RKO (cell line): ENCODE measurements at regions not wholly inside any gene's neighbourhood (a gene's known extent, or its start where the extent isn't known, plus 50 kb on each side); places are given as distances from the start of the nearest gene placed in this dataset.
A peak's percentile ranks its signal among the peaks of the same experiment; 100 is the strongest.

Source experiments
- DNase-seq: peaks from one replicate; pipeline ENCODE4 v3.0.0-alpha.2; 2016; ENCODE audit warnings: low spot score

DNA sequence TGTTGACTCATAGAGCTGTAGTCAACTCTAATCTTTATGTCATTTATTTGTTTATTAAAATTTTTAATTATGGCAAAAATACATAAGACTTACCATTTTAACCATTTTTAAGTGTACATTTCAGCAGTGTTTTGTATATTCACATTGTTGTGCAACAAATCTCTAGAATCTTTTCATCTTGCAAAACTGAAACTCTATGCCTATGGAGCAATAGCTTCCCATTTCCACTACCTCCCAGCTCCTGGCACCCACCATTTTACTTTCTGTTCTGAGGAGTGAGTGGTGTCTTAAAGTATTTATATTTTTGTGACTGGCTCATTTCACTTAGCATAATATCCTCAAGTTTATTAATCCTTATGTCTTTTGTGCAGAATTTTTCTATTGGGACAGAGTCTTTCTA, 181.0 kb downstream of the GPAT3 start:
- DNase-seq: no peak

DNA sequence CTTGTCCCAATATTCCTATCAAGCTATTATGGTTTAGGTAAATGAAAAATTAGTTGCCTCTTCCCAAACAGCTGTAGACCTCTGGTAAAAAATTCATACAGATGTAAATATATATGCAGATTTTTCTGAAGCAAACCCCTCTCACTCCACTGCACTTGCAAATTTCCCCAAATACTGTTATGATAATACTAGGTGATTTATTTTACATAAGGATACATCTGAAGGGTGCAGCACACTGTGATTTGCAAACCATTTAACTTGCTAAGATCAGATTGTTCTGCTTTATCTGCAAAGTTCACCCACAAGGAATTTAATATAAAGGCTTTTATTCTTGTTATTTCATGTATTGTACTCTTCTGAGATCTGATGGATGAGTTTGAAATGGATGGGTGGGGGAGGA, 177.0 kb downstream of the GPAT3 start:
- no peak for DNase-seq

DNA sequence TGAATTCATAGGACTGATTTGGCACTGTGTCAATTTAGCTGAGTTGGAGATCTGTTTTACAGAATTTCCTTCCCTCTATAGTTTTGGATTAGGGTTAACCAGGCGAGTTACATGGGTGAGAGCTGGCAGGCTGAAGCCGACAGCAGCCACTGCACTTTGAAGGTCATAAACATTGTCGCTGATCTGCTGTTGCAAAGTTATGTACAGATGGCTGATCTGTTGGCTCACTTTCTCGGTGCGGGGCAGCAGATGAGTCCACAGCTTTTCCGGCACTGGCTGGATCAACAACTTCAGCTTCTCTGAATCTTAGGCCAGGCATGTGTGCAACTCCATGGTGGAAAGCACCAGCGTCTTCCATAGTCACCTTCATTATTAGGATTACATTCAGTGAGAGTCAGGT, 173.7 kb downstream of the GPAT3 start:
- DNase-seq: no peak

DNA sequence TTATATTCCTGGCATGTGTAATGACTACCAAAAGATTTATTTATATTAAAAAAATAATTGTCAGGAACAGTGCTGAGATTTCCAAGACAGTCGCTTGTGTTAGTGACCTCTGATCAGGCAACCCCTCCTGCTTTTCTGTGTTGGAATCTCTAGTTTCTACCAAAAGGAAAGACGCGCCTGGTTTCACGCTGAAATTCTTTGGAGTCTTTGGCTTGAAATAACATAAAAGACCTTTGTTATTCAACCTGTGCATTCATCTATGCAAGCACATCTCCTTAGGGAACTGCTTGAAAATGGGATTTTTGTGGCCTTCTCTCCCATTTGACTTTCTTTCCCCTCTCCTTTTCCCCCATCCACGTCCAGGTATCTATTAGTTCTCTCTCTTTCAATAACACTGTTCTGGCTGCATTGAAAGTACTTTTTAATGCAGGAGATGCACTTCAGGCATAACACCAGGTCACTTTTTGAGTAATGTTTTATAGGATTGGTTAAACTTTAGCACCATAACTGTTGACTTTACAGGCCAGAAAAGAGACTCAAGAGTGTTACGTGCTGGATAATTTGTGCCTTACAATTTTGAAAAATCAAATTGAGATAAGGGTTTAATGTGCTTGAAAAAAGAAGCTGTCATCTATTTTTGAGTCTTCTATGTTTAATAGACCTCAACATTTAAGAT, 172.7 kb downstream of the GPAT3 start:
- DNase-seq: no peak

DNA sequence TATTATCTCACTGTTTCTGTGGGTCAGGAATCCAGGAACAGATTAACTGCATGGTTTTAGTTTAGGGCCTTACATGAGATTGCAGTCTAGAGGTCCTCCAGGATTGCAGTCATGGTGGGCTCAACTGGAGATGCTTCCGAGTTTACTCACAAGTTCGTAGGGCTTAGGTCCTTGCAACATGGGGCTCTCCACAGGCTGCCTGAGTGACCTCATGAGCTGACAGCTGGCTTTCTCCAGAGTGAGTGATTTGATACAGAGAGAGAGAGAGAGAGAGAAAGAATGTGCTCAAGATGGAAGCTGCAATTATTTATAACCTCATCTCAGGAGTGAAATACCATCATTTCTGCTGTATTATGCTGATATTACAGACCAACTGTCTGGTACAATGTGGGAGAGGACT, 168.9 kb downstream of the GPAT3 start:
- DNase-seq: no peak

DNA sequence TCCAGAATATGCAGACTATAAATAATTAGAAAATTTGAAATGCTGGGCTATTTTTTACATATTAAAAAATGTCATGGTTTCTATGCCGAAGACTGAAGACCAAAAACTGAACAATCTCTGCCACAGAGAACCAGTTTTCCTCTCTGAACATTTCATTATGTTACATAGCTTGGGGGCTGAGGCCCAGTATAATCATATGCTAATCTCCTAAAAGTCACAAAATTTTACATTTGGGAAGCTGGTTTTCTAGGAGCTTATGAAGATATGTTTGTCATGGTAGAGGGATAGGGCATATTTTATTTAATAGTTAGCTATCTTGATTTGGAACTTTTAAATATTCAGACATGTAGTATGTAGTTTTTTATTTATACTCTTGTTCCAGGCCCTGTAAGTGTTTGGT, 167.8 kb downstream of the GPAT3 start:
- no peak for DNase-seq

DNA sequence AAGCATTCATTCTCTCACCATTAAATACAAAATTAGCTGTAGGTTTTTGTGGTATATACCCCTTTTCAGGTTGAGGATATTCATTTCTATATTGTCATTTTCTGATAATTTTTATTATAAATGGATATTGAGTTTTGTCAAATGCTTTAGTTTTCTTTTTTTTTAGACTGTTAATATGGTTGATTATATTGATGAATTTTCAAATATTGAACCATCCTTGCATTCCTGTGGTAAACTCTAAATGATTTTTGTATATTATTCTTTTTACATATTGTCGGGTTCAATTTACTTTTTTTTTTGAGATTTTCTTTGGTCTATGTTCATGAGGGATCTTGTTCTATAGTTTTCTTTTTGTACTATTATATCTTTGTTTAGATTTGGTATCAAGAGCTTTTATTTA, 165.1 kb downstream of the GPAT3 start:
- no peak for DNase-seq

DNA sequence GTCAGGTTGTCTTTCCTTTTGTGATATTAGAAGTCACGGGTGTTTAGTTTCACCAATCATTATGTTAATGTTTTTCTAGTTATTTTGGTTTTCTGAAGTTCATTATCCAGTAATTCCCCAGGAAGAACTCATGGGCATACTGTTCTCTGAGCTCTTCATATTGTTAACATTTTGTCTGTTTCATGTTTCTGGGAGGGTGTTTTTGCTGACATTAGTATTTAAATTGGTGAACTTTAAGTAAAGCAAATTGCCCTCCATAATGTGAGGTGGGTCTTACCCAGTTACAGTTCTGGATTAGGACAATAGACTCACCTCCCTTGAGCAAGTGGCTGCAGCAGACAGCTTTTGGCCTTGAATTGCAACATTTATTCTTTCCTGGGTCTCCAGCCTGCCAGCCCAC, 163.4 kb downstream of the GPAT3 start:
- DNase-seq: no peak

DNA sequence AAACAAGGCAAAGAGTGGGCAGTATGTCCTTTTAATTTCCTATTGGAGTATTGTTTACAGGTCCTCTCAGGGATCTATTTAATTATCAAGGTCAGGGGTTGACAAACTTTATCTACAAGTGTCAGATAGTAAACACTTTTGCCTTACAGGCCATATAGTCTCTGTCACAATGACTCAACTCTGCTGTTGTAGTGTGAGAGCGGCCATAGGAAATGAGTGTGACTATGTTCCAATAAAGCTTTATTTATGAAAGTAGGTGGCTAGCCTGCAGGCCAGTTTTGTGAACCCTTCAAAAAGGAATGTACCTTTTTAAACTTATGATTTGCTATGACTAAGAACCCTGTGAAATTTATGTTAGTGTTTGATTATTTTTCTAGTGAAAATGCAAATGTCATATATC, 156.1 kb downstream of the GPAT3 start:
- peak; percentile 12 for DNase-seq

DNA sequence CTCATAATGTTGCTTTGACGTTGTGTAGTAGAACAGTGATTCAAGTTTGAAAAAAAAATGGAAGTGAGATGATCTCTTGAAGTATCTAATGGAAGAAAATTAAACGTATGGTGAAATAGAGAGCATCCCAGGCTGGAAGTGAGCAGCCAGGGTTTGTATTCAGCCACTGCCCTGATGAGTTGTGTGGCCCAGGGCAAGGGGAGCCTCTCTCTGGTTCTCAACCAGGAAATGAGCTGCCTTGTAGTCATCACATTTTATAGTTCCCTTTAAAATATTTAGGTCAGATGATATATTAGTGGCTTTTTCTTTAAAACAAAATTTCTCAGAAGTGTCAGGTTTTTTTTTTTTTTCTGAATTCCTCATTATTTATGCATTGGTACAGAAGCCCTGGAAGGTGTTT, 150.3 kb downstream of the GPAT3 start:
- peak; percentile 16 for DNase-seq

DNA sequence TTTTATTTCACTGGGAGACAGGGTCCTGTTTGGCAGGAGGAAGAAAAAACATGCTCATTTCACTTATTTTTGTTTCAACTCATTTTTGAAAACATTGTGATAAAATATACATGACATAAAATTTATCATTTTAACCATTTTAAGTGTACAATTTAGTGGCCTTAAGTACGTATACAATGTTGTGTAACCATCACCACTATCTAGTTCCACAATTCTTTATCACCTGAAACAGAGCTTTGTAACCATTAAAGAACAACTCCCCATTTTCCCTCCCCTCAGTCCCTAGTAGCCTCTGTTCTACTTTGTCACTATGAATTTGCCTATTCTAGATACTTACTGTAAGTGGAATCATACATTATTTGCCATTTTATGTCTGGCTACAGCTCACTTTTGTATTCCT, 143.8 kb downstream of the GPAT3 start:
- no peak for DNase-seq

DNA sequence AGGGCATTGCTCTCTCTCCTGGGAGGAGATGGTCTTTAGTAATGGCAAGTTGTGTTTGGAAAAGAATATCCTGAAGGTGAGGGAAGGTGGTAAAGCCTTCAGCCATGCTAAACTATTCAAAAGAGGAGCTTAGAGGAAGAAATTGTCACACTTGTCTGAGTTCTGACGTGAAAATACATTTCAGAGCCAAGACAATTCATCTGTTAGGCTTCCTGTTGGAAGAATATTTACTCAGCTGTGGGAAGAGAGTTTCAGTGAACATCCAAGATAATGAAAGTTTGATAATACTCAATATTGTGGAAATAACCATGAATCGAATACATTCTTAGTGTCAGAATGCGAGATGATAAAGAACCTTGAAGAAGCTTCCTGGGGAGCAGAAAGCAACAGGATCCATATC, 143.3 kb downstream of the GPAT3 start:
- DNase-seq: no peak

DNA sequence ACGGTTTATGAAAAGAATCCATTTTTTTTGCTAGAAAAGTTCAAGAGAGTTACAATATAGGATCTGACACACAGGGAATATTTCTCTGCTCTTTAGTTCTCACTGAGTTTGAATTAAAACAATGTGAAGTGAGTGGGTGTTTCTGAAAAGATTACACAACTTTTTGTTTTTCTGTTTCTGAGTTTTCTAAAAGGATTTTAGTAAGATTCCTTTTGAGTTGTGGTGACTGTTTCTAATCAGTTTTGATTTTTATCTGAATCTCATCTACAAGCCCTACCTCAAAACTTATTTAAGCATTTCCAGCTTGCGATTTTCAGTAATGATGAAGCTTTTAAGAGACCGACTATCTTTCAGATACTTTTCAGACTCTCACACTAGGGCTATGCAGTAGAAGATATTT, 141.7 kb downstream of the GPAT3 start:
- DNase-seq: no peak

DNA sequence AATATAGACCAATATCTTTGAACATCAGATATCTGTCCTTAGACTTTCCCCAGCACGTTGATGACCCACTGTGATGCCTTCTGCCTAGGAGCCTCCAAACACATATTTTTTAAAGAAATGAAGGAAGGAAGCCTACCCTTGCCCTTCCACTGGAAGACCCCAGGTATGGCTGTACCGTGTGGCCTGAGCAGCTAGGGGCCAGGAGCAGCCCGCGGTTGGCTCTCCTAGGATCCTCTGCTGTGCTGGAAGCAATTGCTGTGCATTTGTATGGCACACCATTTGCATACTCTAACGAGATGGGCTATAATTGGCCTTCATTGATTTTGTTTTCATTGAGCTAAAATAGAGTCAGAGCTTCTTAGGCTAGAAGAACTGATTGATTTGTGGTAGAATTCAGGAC, 128.8 kb downstream of the GPAT3 start:
- no peak for DNase-seq

DNA sequence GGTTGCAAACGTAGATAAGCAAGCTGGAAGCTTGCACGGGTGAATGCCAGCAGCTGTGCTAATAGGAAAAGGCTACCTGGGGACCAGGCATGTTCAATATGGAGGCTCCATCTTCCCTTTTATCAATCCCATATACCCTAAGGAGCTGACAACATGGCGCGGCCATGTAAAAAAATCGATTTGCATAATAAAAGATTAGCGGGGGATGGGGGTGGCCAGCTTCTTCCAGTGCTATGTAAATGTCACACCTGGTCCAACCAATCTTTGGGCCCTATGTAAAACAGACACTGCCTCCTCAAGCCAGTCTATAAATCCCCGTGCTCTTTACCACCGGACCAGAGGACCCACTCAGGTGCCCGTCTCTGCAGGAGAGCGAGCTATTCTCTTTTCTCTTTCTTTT, 128.2 kb downstream of the GPAT3 start:
- DNase-seq: no peak

DNA sequence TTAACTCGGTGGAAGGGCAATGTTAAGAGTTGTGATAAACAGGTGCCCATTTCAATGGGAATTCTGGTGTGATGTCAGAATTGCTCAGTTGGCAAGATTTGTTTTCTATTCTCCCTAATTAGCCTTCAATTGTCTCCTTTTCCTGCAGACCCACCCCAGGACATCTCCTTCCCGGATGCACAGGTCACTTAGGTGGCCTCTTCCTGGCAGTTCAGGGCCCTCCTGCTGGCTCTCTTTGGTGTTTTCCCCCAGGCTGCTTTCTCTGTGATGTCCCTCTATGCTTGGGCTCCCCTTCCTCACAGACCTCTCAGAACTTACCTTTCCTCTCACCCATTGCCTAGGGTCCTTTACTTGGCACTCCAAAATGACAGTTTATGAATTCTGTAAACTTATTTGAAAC, 126.3 kb downstream of the GPAT3 start:
- DNase-seq: no peak

DNA sequence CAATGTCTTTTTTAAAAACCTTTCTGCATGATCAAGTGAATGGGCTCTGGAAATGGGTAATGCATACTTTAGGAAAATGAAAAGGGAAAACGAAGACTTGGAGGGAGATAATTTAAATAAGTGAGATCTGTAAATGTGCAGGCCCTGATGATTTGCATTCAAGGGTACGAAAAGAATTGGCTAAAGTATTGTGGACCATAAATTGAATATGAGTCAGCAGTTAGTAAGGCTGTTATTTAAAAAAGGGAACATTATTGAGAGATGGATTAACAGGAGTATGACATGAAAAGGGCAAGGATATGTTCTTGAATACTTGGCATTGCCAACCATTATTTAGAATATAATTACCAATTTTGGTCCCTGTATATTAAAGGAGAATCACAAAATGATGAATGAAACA, 125.5 kb downstream of the GPAT3 start:
- no peak for DNase-seq

DNA sequence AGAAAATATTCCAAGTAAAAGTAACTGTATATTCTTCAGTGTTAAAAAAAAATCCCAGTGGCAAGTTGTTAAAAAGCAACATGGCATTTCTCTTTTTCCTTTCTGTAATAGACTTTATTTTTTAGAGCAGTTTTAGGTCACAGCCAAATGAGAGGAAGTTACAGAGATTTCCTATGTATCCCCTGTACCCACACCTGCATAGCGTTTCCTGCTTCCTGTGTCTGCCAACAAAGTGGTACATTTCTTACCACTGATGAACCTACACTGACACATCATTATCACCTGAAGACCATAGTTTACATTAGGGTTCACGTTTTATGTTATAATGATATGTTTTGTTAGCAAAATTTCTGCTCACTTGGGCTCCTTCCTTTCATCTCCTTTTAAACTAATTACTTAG, 124.7 kb downstream of the GPAT3 start:
- no peak for DNase-seq

DNA sequence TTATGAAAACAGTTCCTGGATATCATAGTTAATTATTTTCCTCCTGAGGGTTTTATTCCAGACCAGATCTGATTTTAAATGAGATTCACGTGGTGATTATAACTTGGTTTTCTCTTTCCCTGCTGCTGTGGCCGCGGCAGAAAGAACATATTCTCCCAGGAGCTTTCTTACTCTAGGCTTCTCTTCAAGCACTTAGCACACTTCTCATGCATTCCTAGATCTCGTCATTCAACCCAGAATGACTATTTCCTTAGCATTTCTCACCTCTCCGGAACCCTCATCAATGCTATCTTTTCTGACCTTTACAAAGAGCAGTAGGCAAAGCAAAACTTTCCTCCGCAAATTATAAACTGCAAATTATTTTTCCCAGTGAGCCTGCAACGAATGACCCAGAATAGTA, 122.9 kb downstream of the GPAT3 start:
- no peak for DNase-seq

DNA sequence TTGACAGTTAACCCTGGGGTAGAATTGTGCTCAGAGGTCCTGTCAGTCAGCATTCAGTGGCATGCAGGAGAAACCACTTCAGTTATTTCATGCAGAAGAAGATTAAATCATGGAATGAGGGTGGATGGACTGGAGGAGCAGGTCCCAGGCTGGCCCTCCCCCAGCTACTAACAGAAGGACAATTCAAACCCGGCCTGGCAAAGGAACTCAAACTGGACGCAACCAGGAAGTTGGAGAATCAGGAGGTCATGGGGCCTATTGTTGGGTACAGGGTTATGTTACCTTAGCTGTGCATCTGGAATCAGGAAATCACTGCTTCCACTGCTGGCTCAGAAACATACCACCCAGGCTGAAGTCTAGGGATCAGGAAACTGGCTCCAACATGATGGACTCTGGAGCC, 121.4 kb downstream of the GPAT3 start:
- DNase-seq: no peak
